Activated CD4-positive, alpha-beta T cell treated with anti-CD3 and anti-CD28 coated beads, Interleukin-2, amount 10 ng/mL, durations not matched to agents 24 days and 14 days (primary cell): ENCODE measurements at regions not wholly inside any gene's neighbourhood (a gene's known extent, or its start where the extent isn't known, plus 50 kb on each side); places are given as distances from the start of the nearest gene placed in this dataset.

Source experiments
- DNase-seq: peaks from one replicate; pipeline ENCODE4 v3.0.0; 2022
- H3K27ac Mint-ChIP-seq: one replicate; pipeline ENCODE4 v1.8.0; 2022; ENCODE audit warnings: mild to moderate bottlenecking, mixed read lengths
- H3K27me3 Mint-ChIP-seq: one replicate; pipeline ENCODE4 v1.8.0; 2022; ENCODE audit warnings: mixed read lengths
- H3K36me3 Mint-ChIP-seq: one replicate; pipeline ENCODE4 v1.8.0; 2022; ENCODE audit warnings: low read depth, mild to moderate bottlenecking, mixed read lengths
- H3K4me1 Mint-ChIP-seq: one replicate; pipeline ENCODE4 v1.8.0; 2021; ENCODE audit warnings: mixed read lengths
- H3K4me3 Mint-ChIP-seq: one replicate; pipeline ENCODE4 v1.8.0; 2022; ENCODE audit warnings: mild to moderate bottlenecking, moderate library complexity, mixed read lengths
- H3K9me3 Mint-ChIP-seq: one replicate; pipeline ENCODE4 v1.8.0; 2021; ENCODE audit warnings: mixed read lengths
- intact Hi-C: fragments of 100-400 bp; cut with micrococcal nuclease; formaldehyde crosslinking; loops from one replicate; pipeline ENCODE4 v1.15.1; 2023

- Mint-ChIP-seq H3K27me3 (no peaks in the 10 kb centered on the region), H3K4me1 (no peaks in the 10 kb centered on the region), H3K27ac (no peak overlapping the region), H3K4me3 (no peak overlapping the region), H3K9me3 (no peaks in the 10 kb centered on the region), H3K36me3 (no peaks in the 10 kb centered on the region)
- DNase-seq, result no peak
- intact Hi-C loops, result no loop called here
These were observed 416.8 kb downstream of the LRATD1 start for GRCh38 chr2:15049096-15049993.

DNA sequence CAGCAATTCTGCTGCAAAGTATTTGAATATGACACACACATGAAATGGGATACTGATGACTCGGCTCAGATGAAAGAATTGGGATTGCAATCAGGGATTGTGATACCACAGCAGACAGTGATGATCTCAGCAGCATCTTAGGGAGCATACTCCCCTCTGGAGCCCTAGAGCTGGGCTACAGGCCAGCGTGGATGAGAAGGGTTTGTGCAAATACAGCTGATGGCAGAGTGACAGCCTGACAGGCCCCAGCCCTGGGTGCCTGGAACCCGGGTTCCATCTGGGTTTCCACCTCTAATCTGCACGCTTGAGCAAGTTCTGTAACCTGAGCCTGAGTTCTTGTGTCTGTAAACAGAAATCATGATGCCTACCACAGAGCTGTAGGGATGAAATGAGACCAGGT is 418.0 kb downstream of the LRATD1 start:
- H3K9me3 Mint-ChIP-seq, result no peaks in the 10 kb centered on the region
- intact Hi-C loops, result no loop called here
- no peak overlapping the region for H3K4me3 Mint-ChIP-seq
- no peak overlapping the region for H3K27ac Mint-ChIP-seq
- H3K4me1 Mint-ChIP-seq, result no peaks in the 10 kb centered on the region
- DNase-seq, result no peak
- H3K27me3 Mint-ChIP-seq, result peaks cover 3% of the 10 kb centered on the region
- no peaks in the 10 kb centered on the region for H3K36me3 Mint-ChIP-seq

GRCh38 chr2:15053542-15053941 is 421.0 kb downstream of the LRATD1 start:
- Mint-ChIP-seq H3K27me3 (peaks cover 5% of the 10 kb centered on the region), H3K27ac (no peak overlapping the region), H3K36me3 (no peaks in the 10 kb centered on the region), H3K9me3 (no peaks in the 10 kb centered on the region), H3K4me3 (no peak overlapping the region), H3K4me1 (no peaks in the 10 kb centered on the region)
- DNase-seq, result no peak
- intact Hi-C loops, result no loop called here

- peak; percentile 63 for DNase-seq
- Mint-ChIP-seq H3K4me1 (no peaks in the 10 kb centered on the region), H3K27me3 (peaks cover 5% of the 10 kb centered on the region), H3K4me3 (no peak overlapping the region), H3K27ac (no peak overlapping the region), H3K9me3 (no peaks in the 10 kb centered on the region), H3K36me3 (no peaks in the 10 kb centered on the region)
- intact Hi-C loops, result no loop called here
These were observed 425.7 kb downstream of the LRATD1 start for GRCh38 chr2:15058015-15058720.

- Mint-ChIP-seq H3K9me3 (peaks cover under 1% of the 10 kb centered on the region), H3K4me1 (no peaks in the 10 kb centered on the region), H3K36me3 (no peaks in the 10 kb centered on the region), H3K27ac (no peak overlapping the region), H3K27me3 (peaks cover 5% of the 10 kb centered on the region), H3K4me3 (no peak overlapping the region)
- no peak for DNase-seq
- intact Hi-C loops, result no loop called here
These were observed 426.2 kb downstream of the LRATD1 start for GRCh38 chr2:15058721-15059157.

GRCh38 chr2:15059870-15060512 is 427.5 kb downstream of the LRATD1 start:
- Mint-ChIP-seq H3K4me3 (no peak overlapping the region), H3K4me1 (no peaks in the 10 kb centered on the region), H3K27ac (no peak overlapping the region), H3K27me3 (peaks cover 4% of the 10 kb centered on the region), H3K9me3 (peaks cover 3% of the 10 kb centered on the region), H3K36me3 (no peaks in the 10 kb centered on the region)
- intact Hi-C loops, result no loop called here
- DNase-seq, result no peak

- Mint-ChIP-seq H3K27me3 (peaks cover 2% of the 10 kb centered on the region), H3K4me3 (no peak overlapping the region), H3K4me1 (no peaks in the 10 kb centered on the region), H3K36me3 (no peaks in the 10 kb centered on the region), H3K9me3 (peaks cover 7% of the 10 kb centered on the region), H3K27ac (no peak overlapping the region)
- DNase-seq, result no peak
- intact Hi-C loops, result no loop called here
These were observed 428.8 kb downstream of the LRATD1 start for GRCh38 chr2:15061268-15061667.

GRCh38 chr2:15066138-15066537 is 433.6 kb downstream of the LRATD1 start:
- no peak overlapping the region for H3K4me3 Mint-ChIP-seq
- no peaks in the 10 kb centered on the region for H3K36me3 Mint-ChIP-seq
- no peak for DNase-seq
- H3K27ac Mint-ChIP-seq, result no peak overlapping the region
- intact Hi-C loops, result no loop called here
- peaks cover 8% of the 10 kb centered on the region for H3K27me3 Mint-ChIP-seq
- no peaks in the 10 kb centered on the region for H3K4me1 Mint-ChIP-seq
- H3K9me3 Mint-ChIP-seq, result peaks cover 11% of the 10 kb centered on the region

GRCh38 chr2:15069149-15069548 is 436.6 kb downstream of the LRATD1 start:
- no peak for DNase-seq
- intact Hi-C loops, result no loop called here
- no peak overlapping the region for H3K4me3 Mint-ChIP-seq
- no peak overlapping the region for H3K27ac Mint-ChIP-seq
- no peaks in the 10 kb centered on the region for H3K4me1 Mint-ChIP-seq
- peaks cover 8% of the 10 kb centered on the region for H3K9me3 Mint-ChIP-seq
- H3K36me3 Mint-ChIP-seq, result no peaks in the 10 kb centered on the region
- H3K27me3 Mint-ChIP-seq, result peaks cover 13% of the 10 kb centered on the region

GRCh38 chr2:15072836-15073235 is 440.3 kb downstream of the LRATD1 start:
- Mint-ChIP-seq H3K4me3 (no peak overlapping the region), H3K9me3 (peaks cover 4% of the 10 kb centered on the region), H3K4me1 (no peaks in the 10 kb centered on the region), H3K36me3 (no peaks in the 10 kb centered on the region), H3K27ac (no peak overlapping the region), H3K27me3 (peaks cover 26% of the 10 kb centered on the region)
- intact Hi-C loops, result no loop called here
- DNase-seq, result no peak

DNA sequence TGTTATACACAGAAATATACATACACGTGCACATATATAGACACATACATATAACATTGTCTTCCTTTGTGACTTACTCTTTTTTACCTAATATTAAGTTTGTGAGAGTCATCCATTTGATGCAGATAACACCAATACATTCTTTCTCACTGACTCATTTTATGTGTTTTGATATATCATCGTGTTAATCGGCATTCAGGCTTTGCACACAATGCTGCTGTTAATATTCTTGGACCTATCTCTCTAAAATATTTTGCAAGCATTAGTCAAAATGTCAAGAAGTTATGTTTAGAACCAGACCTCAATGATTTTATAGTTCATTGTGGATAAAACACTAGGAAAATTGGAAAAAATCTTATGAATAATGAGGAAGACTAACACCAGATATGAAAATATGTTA is 441.1 kb downstream of the LRATD1 start:
- Mint-ChIP-seq H3K9me3 (no peaks in the 10 kb centered on the region), H3K4me3 (no peak overlapping the region), H3K27ac (no peak overlapping the region), H3K27me3 (peaks cover 22% of the 10 kb centered on the region), H3K36me3 (no peaks in the 10 kb centered on the region), H3K4me1 (no peaks in the 10 kb centered on the region)
- intact Hi-C loops, result no loop called here
- no peak for DNase-seq

- intact Hi-C loops, result no loop called here
- Mint-ChIP-seq H3K36me3 (no peaks in the 10 kb centered on the region), H3K27me3 (peaks cover 25% of the 10 kb centered on the region), H3K27ac (no peak overlapping the region), H3K4me1 (no peaks in the 10 kb centered on the region), H3K4me3 (no peak overlapping the region), H3K9me3 (no peaks in the 10 kb centered on the region)
- DNase-seq, result no peak
These were observed 441.8 kb downstream of the LRATD1 start for GRCh38 chr2:15074319-15074718.

DNA sequence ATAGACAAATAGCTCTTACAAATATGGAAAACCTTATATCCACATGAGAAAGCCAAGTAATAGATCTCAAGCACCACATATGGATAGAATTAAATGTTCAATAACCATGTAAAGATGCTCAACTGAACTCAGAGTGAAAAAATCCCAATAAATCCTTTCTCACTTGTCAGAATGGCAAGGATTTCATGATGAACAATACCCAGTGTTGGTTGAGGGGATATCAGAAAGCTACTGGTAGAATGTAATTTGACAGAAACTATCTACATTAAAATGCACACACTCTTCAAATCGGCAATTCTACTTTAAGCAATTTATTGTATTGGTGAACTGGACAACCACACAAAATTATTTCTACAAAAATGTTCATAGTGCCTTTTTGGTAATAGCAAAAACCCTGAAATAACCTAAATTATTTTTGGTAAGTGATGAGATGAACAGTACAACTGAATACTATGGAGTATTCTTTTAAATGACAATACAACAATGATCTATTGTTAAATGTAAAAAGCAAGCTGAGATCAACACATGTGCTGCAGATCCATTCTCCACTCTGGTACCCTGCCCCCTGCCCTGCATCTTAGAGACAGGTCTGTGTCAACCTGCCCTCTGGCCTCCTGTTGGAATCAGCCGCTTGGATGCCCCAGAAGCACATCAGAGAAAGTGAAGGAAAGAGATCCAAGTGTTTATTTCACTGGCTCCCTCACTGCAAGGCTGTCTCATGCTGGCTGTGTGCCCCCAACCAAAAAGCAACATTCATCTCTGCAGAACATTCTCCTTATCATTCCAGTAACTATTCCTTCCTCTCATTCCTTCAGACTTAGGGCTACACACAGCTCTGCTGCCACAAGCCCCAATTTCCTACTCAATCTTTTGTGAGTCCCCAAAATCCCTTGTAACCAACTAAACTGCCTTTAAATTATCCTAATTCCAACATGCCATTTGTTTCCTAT is 442.5 kb downstream of the LRATD1 start:
- intact Hi-C loops, result no loop called here
- no peaks in the 10 kb centered on the region for H3K36me3 Mint-ChIP-seq
- no peak overlapping the region for H3K27ac Mint-ChIP-seq
- H3K4me3 Mint-ChIP-seq, result no peak overlapping the region
- H3K4me1 Mint-ChIP-seq, result no peaks in the 10 kb centered on the region
- no peaks in the 10 kb centered on the region for H3K9me3 Mint-ChIP-seq
- no peak for DNase-seq
- peaks cover 27% of the 10 kb centered on the region for H3K27me3 Mint-ChIP-seq
